ENCODE measurements at regions not wholly inside any gene's neighbourhood (a gene's known extent, or its start where the extent isn't known, plus 50 kb on each side); places are given as distances from the start of the nearest gene placed in this dataset.

DNA sequence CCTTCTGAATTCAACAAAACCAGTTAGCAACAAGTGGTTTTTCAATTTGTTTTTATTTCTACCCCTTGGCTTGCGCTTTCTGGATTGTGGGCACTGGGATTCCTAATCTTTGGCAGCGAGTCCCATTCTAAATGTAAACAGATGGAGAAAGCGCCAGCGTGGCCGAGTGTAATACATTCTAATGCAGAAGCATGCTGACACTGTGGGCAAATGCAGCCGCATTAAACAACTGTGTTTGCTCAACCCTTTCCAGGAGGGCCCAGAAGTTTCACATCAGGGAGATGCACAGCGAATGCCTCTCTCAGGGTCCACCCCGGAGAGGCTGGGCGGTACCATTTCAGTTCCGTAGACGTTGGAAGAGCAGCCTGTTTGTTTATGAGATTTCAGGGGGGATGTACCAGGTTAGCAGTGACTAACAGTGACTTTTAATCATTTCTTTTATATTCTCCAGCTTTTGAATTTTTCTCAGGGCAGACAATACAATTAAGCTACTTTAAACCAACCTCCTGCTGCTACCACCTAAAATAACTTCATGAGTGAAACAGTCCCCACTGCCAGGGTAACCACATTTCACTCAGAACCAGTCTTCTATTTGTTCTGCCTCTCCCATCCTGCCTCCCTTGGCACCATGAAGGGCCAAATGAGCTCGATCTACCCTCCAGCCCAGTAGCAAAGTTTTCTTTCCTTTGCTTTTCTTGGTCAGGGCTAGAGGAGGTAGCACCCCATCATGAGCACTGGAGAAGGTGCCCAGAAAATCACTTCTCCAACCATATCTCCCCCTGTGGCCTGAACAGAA, 164.2 kb upstream of the ITGB1 start:
- DNase-seq (peak in 2 of 4 donors; percentile 28 to 56), ATAC-seq (no peak)
- WGBS, 2 donors = 23 to 32% methylated on average over 12 of the region's 12 CpGs
- Histone ChIP-seq H3K27me3 (no peaks in the 10 kb centered on the region), H3K4me3 (no peak overlapping the region), H3K9me3 (no peaks in the 10 kb centered on the region), H3K36me3 (replicated peaks in 1 of 2; ENCODE audit: insufficient read depth in 1 of 2, low read depth in 2 of 2) (no peaks in the 10 kb centered on the region), H3K4me1 (peaks cover 6% of the 10 kb centered on the region), H3K27ac (no peak overlapping the region)
- intact Hi-C loops (cut with DNase I) = no loop called here
- TF ChIP-seq CTCF (IDR thresholded peaks at IDR 0.05) (no peak), POLR2A (IDR thresholded peaks at IDR 0.05) (no peak)

DNA sequence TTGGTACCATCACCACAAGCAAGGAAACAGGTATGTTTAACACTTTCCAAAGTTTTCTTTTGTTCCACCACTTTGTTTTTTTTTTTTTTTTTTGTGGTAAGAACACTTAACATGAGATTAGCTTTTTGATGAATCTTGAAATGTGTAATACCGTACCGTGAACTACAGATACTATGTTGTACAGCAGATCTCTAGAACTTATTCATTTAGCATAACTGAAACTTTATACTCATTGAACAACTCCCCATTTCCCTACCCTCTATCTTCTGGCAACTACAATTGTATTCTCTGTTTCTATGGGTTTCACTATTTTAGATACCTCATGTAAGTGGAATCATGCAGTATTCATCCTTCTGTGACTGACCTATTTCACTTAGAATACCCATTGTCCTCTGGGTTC, 162.7 kb upstream of the ITGB1 start:
- intact Hi-C loops (cut with DNase I) = no loop called here
- DNase-seq (no peak), ATAC-seq (no peak)
- no peak overlapping the region for H3K27ac ChIP-seq
- no peaks in the 10 kb centered on the region for H3K9me3 ChIP-seq
- TF ChIP-seq CTCF (IDR thresholded peaks at IDR 0.05) = no peak
- no peak for TF ChIP-seq POLR2A (IDR thresholded peaks at IDR 0.05)
- peaks cover 6% of the 10 kb centered on the region for H3K4me1 ChIP-seq
- H3K27me3 ChIP-seq = no peaks in the 10 kb centered on the region
- H3K4me3 ChIP-seq = no peak overlapping the region
- WGBS, 2 donors = 88 to 96% methylated on average over 2 of the region's 2 CpGs
- H3K36me3 ChIP-seq (replicated peaks in 1 of 2; ENCODE audit: insufficient read depth in 1 of 2, low read depth in 2 of 2) = no peaks in the 10 kb centered on the region

GRCh38 chr10:33120275-33120674, 162.2 kb upstream of the ITGB1 start:
- no peak overlapping the region for H3K27ac ChIP-seq
- TF ChIP-seq CTCF (IDR thresholded peaks at IDR 0.05) (no peak), POLR2A (IDR thresholded peaks at IDR 0.05) (no peak)
- no peaks in the 10 kb centered on the region for H3K9me3 ChIP-seq
- 70 to 82% methylated on average over 3 of the region's 3 CpGs for WGBS, 2 donors
- ATAC-seq = no peak
- H3K27me3 ChIP-seq = no peaks in the 10 kb centered on the region
- no peak for DNase-seq
- intact Hi-C loops (cut with DNase I) = no loop called here
- H3K36me3 ChIP-seq (replicated peaks in 1 of 2; ENCODE audit: insufficient read depth in 1 of 2, low read depth in 2 of 2) = no peaks in the 10 kb centered on the region
- peaks cover 6% of the 10 kb centered on the region for H3K4me1 ChIP-seq
- H3K4me3 ChIP-seq = no peak overlapping the region

GRCh38 chr10:33117816-33118215, 159.8 kb upstream of the ITGB1 start:
- H3K4me1 ChIP-seq = peaks cover 6% of the 10 kb centered on the region
- H3K27me3 ChIP-seq = no peaks in the 10 kb centered on the region
- no peak overlapping the region for H3K27ac ChIP-seq
- H3K4me3 ChIP-seq = no peak overlapping the region
- H3K36me3 ChIP-seq (replicated peaks in 1 of 2; ENCODE audit: insufficient read depth in 1 of 2, low read depth in 2 of 2) = no peaks in the 10 kb centered on the region
- TF ChIP-seq POLR2A (IDR thresholded peaks at IDR 0.05) (no peak), CTCF (IDR thresholded peaks at IDR 0.05) (no peak)
- H3K9me3 ChIP-seq = no peaks in the 10 kb centered on the region
- intact Hi-C loops (cut with DNase I) = no loop called here
- DNase-seq (no peak), ATAC-seq (no peak)
- WGBS, 2 donors = 80 to 91% methylated on average over 6 of the region's 6 CpGs

DNA sequence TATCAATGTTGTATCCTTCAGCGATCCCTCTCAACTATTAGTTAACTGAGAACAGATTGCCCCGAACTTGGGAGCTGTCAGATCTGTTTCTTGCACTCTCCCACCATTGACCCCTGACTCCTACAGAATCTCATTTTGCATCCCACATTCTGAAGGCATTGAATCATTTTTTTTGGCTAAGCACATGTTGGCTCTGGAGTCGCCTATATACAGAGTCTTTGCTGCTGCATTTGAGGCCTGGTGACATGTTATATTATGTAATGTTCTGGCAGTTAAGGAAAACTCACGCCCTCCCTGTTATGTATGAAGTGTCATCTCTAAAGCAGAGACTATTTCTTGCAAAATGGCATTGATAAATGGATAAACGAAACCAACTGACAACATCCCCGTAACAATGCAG, 159.2 kb upstream of the ITGB1 start:
- H3K27me3 ChIP-seq = no peaks in the 10 kb centered on the region
- peaks cover 5% of the 10 kb centered on the region for H3K4me1 ChIP-seq
- H3K27ac ChIP-seq = no peak overlapping the region
- intact Hi-C loops (cut with DNase I) = no loop called here
- no peak for ATAC-seq
- H3K4me3 ChIP-seq = no peak overlapping the region
- TF ChIP-seq POLR2A (IDR thresholded peaks at IDR 0.05) (no peak), CTCF (IDR thresholded peaks at IDR 0.05) (no peak)
- 78 to 86% methylated on average over 6 of the region's 6 CpGs for WGBS, 2 donors
- DNase-seq = no peak
- H3K36me3 ChIP-seq (replicated peaks in 1 of 2; ENCODE audit: insufficient read depth in 1 of 2, low read depth in 2 of 2) = no peaks in the 10 kb centered on the region
- H3K9me3 ChIP-seq = no peaks in the 10 kb centered on the region
